HCT116 (cell line): ENCODE measurements at regions not wholly inside any gene's neighbourhood (a gene's known extent, or its start where the extent isn't known, plus 50 kb on each side); places are given as distances from the start of the nearest gene placed in this dataset.

ENCODE experiments used
- ATAC-seq: fragments of 200-7000 bp; cut with Tn5 transposase; 2 replicates; pipeline ENCODE4 v1.9.1; 2020; ENCODE audit warnings: mild to moderate bottlenecking, moderate library complexity
- BruUV-seq: library from RNA; stranded (reverse); fragments of 400-500 nt; replicated peaks from 2 replicates; lab custom pipeline; 2021; lab: Mats Ljungman, UMichigan
- CTCF ChIA-PET: fragments of 300-600 bp; sonication (Branson Sonifier 250); formaldehyde crosslinking; loops from one replicate; lab custom pipeline; 2021; ENCODE audit warnings: antibody characterized with exemption; lab: Charles Lee
- POLR2A ChIA-PET: fragments of 300-600, 350-600 bp; sonication (Branson Sonifier 250); formaldehyde crosslinking; loops from one replicate; lab custom pipeline; 2021; ENCODE audit warnings: antibody characterized with exemption; lab: Charles Lee
- RAD21 ChIA-PET, 2 experiments: fragments of 300-600 bp; sonication (Branson Sonifier 250); formaldehyde crosslinking; loops; one replicate each; lab custom pipeline; 2023; ENCODE audit warnings: low total read pairs in 2 of 2; ENCODE audit not compliant: uncharacterized antibody in 2 of 2, unreplicated experiment in 2 of 2, low non-redundant PET in 1 of 2; lab: Charles Lee
- DNase-seq: peaks from one replicate; pipeline ENCODE4 v3.0.0-alpha.2; 2010; ENCODE audit warnings: low read depth, low spot score
- H2AFZ ChIP-seq: fragments of 200-600 bp; shearing (Covaris generic), sonication (generic); 2 replicates; pipeline ENCODE4 v1.6.1; 2017; ENCODE audit warnings: low read depth, mixed run types, mixed read lengths, antibody characterized with exemption, low read length; ENCODE audit not compliant: poor library complexity, severe bottlenecking
- H3K27ac ChIP-seq: 2 replicates; pipeline ENCODE4 v1.5.1; 2012; ENCODE audit warnings: low read depth, low read length
- H3K27me3 ChIP-seq: fragments of 200-600 bp; sonication (generic); 2 replicates; pipeline ENCODE4 v1.6.1; 2016; ENCODE audit warnings: mixed run types, low read length, mixed read lengths; ENCODE audit not compliant: insufficient read depth
- H3K36me3 ChIP-seq, 2 experiments: fragments of 200-500 bp in 1 of 2; fragments of 200-600 bp in 1 of 2; sonication (Bioruptor generic) in 1 of 2; sonication (generic) in 1 of 2; 2 replicates each; pipeline versions ENCODE4 v1.5.1 to v1.6.1; 2014 to 2016; ENCODE audit warnings: low read length in 2 of 2, inconsistent platforms in 1 of 2, mixed read lengths in 1 of 2, mixed run types in 1 of 2; ENCODE audit not compliant: insufficient read depth in 2 of 2, control insufficient read depth in 1 of 2
- H3K4me1 ChIP-seq, 2 experiments: fragments of 200-600 bp in 1 of 2; sonication (generic) in 1 of 2; 2 replicates each; pipeline versions ENCODE4 v1.5.1 to v1.6.1; 2012 to 2017; ENCODE audit warnings: low read length in 2 of 2, inconsistent platforms in 1 of 2, mild to moderate bottlenecking in 1 of 2, mixed read lengths in 1 of 2, mixed run types in 1 of 2, moderate library complexity in 1 of 2; ENCODE audit not compliant: insufficient read depth in 2 of 2, control insufficient read depth in 1 of 2
- H3K4me2 ChIP-seq: fragments of 200-600 bp; sonication (generic); 2 replicates; pipeline ENCODE4 v1.6.1; 2017; ENCODE audit warnings: mixed run types, low read length, mixed read lengths
- H3K4me3 ChIP-seq, 2 experiments: fragments of 200-600 bp in 1 of 2; sonication (generic) in 1 of 2; replicated peaks in 1 of 2; 2 replicates each; pipeline ENCODE4 v1.5.1; 2011 to 2016; ENCODE audit warnings: low read length in 2 of 2, control low read depth in 1 of 2, low read depth in 1 of 2, mild to moderate bottlenecking in 1 of 2, mixed read lengths in 1 of 2, mixed run types in 1 of 2
- H3K79me2 ChIP-seq: fragments of 200-600 bp; sonication (generic); 2 replicates; pipeline ENCODE4 v1.6.1; 2017; ENCODE audit warnings: mild to moderate bottlenecking, mixed run types, low read length, moderate library complexity, mixed read lengths; ENCODE audit not compliant: insufficient read depth
- H3K9ac ChIP-seq: fragments of 200-600 bp; sonication (generic); 2 replicates; pipeline ENCODE4 v1.6.1; 2016; ENCODE audit warnings: low read length, mixed read lengths
- H3K9me2 ChIP-seq: fragments of 200-600 bp; sonication (generic), shearing (Covaris generic); 2 replicates; pipeline ENCODE4 v1.6.1; 2017; ENCODE audit warnings: mixed run types, mild to moderate bottlenecking, moderate library complexity; ENCODE audit not compliant: insufficient read depth
- H3K9me3 ChIP-seq, 2 experiments: fragments of 200-500 bp in 1 of 2; fragments of 200-600 bp in 1 of 2; sonication (Bioruptor generic) in 1 of 2; sonication (generic) in 1 of 2; 2 replicates each; pipeline ENCODE4 v1.6.1; 2014 to 2017; ENCODE audit warnings: low read length in 2 of 2, mixed read lengths in 2 of 2, inconsistent platforms in 1 of 2, low read depth in 1 of 2, mild to moderate bottlenecking in 1 of 2, mixed run types in 1 of 2, moderate library complexity in 1 of 2; ENCODE audit not compliant: control insufficient read depth in 1 of 2, insufficient read depth in 1 of 2
- H4K20me1 ChIP-seq: fragments of 200-600 bp; sonication (generic), shearing (Covaris generic); 2 replicates; pipeline ENCODE4 v1.6.1; 2017; ENCODE audit warnings: mixed run types, mild to moderate bottlenecking, moderate library complexity; ENCODE audit not compliant: insufficient read depth
- CTCF ChIP-seq, 3 experiments: fragments of 200-600 bp in 1 of 3; sonication (generic) in 1 of 3; IDR thresholded peaks in 2 of 3; conservative IDR thresholded peaks in 1 of 3; 2 replicates each; pipeline ENCODE4 v1.5.1; 2012 to 2017; ENCODE audit warnings: low read depth in 2 of 3, low read length in 2 of 3, antibody characterized with exemption in 1 of 3, borderline replicate concordance in 1 of 3, control low read depth in 1 of 3, mild to moderate bottlenecking in 1 of 3, mixed read lengths in 1 of 3, mixed run types in 1 of 3, moderate library complexity in 1 of 3; ENCODE audit not compliant: insufficient read depth in 1 of 3
- EGR1 ChIP-seq: IDR thresholded peaks from 2 replicates; pipeline ENCODE4 v1.6.1; 2012; ENCODE audit warnings: low read depth
- ELF1 ChIP-seq: IDR thresholded peaks from 2 replicates; pipeline ENCODE4 v1.6.1; 2012; ENCODE audit warnings: low read depth, borderline replicate concordance
- EZH2 ChIP-seq: fragments of 200-600 bp; sonication (generic); IDR thresholded peaks from 2 replicates; pipeline ENCODE4 v1.6.1; 2017; ENCODE audit warnings: antibody characterized with exemption, mixed run types
- EZH2phosphoT487 ChIP-seq: fragments of 200-600 bp; IDR thresholded peaks from 2 replicates; pipeline ENCODE4 v1.6.1; 2018; ENCODE audit warnings: antibody characterized with exemption, borderline replicate concordance
- FOSL1 ChIP-seq: IDR thresholded peaks from 2 replicates; pipeline ENCODE4 v1.6.1; 2012; ENCODE audit warnings: low read depth
- JUND ChIP-seq: IDR thresholded peaks from 2 replicates; pipeline ENCODE4 v1.6.1; 2012
- POLR2A ChIP-seq: IDR thresholded peaks from 2 replicates; pipeline ENCODE4 v1.7.0; 2011; ENCODE audit warnings: borderline replicate concordance; ENCODE audit not compliant: insufficient read depth, insufficient read length; ENCODE audit errors: extremely low read depth
- RAD21 ChIP-seq: IDR thresholded peaks from 2 replicates; pipeline ENCODE4 v1.6.1; 2012; ENCODE audit warnings: low read depth, mild to moderate bottlenecking
- SRF ChIP-seq: IDR thresholded peaks from 2 replicates; pipeline ENCODE4 v1.6.1; 2012; ENCODE audit warnings: low read depth
- TCF7L2 ChIP-seq: IDR thresholded peaks from 2 replicates; pipeline ENCODE4 v1.7.0; 2011; ENCODE audit warnings: borderline replicate concordance, inconsistent platforms; ENCODE audit not compliant: insufficient read depth, insufficient read length; ENCODE audit errors: extremely low read depth
- ZBTB33 ChIP-seq: IDR thresholded peaks from 2 replicates; pipeline ENCODE4 v1.6.1; 2011; ENCODE audit warnings: mild to moderate bottlenecking, low read length, moderate library complexity; ENCODE audit not compliant: insufficient replicate concordance; ENCODE audit errors: extremely low read depth
- ZFX ChIP-seq: fragments of 450-650 bp; IDR thresholded peaks from 2 replicates; pipeline ENCODE4 v1.6.1; 2017
- intact Hi-C: fragments of 100-400 bp; cut with micrococcal nuclease; formaldehyde crosslinking; loops from 2 replicates; pipeline ENCODE4 v1.10.0; 2022

- H3K27me3 ChIP-seq, result peaks cover 48% of the 10 kb centered on the region
- intact Hi-C loops, result no loop called here
- no peaks in the 10 kb centered on the region for H3K9me2 ChIP-seq
- no peak for DNase-seq
- no peak overlapping the region for H3K4me2 ChIP-seq
- H4K20me1 ChIP-seq, result no peaks in the 10 kb centered on the region
- H2AFZ ChIP-seq, result no peak overlapping the region
- POLR2A ChIA-PET, result no interaction called here
- ATAC-seq, result no peak
- H3K79me2 ChIP-seq, result no peaks in the 10 kb centered on the region
- H3K4me3 ChIP-seq, result no peak overlapping the region
- no peaks in the 10 kb centered on the region for H3K4me1 ChIP-seq
- H3K9ac ChIP-seq, result no peak overlapping the region
- H3K36me3 ChIP-seq, result no peaks in the 10 kb centered on the region
- no TSS peak for BruUV-seq
- RAD21 ChIA-PET, result no interaction called here
- H3K27ac ChIP-seq, result no peak overlapping the region
- CTCF ChIA-PET, result no interaction called here
- H3K9me3 ChIP-seq, result no peaks in the 10 kb centered on the region
- TF ChIP-seq EZH2phosphoT487, result no peak
- TF ChIP-seq POLR2A, result no peak
- TF ChIP-seq CTCF (IDR thresholded peaks at IDR 0.05 in 2 of 3, conservative IDR thresholded peaks at IDR 0.05 in 1 of 3; ENCODE audit: borderline replicate concordance in 1 of 3, insufficient read depth in 1 of 3, low read depth in 2 of 3, low read length in 2 of 3), result no peak
These were observed 359.3 kb upstream of the TNP1 start for GRCh38 chr2:217219164-217219520.

GRCh38 chr2:217218269-217219163 lies 358.7 kb upstream of the TNP1 start:
- Histone ChIP-seq H3K27me3 (peaks cover 51% of the 10 kb centered on the region), H2AFZ (no peak overlapping the region), H3K79me2 (no peaks in the 10 kb centered on the region), H3K27ac (no peak overlapping the region), H4K20me1 (no peaks in the 10 kb centered on the region), H3K9ac (no peak overlapping the region), H3K4me2 (no peak overlapping the region), H3K9me3 (no peaks in the 10 kb centered on the region), H3K4me3 (no peak overlapping the region), H3K9me2 (no peaks in the 10 kb centered on the region), H3K36me3 (no peaks in the 10 kb centered on the region), H3K4me1 (no peaks in the 10 kb centered on the region)
- ATAC-seq, result no peak
- ChIA-PET RAD21 (no interaction called here), POLR2A (no interaction called here), CTCF (no interaction called here)
- no TSS peak for BruUV-seq
- intact Hi-C loops, result no loop called here
- no peak for DNase-seq
- TF ChIP-seq ELF1, result no peak
- TF ChIP-seq SRF, result no peak
- no peak for TF ChIP-seq EZH2
- no peak for TF ChIP-seq TCF7L2
- no peak for TF ChIP-seq ZBTB33
- TF ChIP-seq RAD21, result no peak
- no peak for TF ChIP-seq POLR2A
- no peak for TF ChIP-seq EGR1
- TF ChIP-seq CTCF (IDR thresholded peaks at IDR 0.05 in 2 of 3, conservative IDR thresholded peaks at IDR 0.05 in 1 of 3; ENCODE audit: borderline replicate concordance in 1 of 3, insufficient read depth in 1 of 3, low read depth in 2 of 3, low read length in 2 of 3), result no peak
- no peak for TF ChIP-seq ZFX
- no peak for TF ChIP-seq JUND
- no peak for TF ChIP-seq FOSL1
